ENCODE measurements at regions not wholly inside any gene's neighbourhood (a gene's known extent, or its start where the extent isn't known, plus 50 kb on each side); places are given as distances from the start of the nearest gene placed in this dataset.
"Not testable (repeated sequence)": the region's sequence is repeated elsewhere in the genome, so short reads cannot be mapped to it uniquely, and the experiment has no call there.

DNA sequence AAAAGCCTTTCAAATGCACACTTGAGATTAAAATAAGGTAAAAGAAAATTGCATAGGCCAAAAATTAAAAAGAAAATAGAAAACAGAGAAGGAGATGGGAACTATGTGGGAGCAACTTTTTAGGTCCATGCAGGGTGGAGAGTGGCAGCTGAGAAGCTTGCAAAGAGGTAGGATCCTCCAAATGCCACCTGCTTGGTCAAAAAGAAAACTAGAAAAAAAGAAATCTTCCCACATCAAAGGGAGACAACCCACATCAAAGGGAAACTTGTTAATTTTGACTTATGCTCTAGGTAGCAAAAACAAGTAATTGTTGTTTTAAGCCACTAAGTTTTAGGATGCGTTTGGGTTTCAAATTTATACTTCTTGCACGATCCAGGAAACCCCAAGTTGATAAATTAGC, 342.9 kb downstream of the IL20RB start:
- DNase-seq = no peak

DNA sequence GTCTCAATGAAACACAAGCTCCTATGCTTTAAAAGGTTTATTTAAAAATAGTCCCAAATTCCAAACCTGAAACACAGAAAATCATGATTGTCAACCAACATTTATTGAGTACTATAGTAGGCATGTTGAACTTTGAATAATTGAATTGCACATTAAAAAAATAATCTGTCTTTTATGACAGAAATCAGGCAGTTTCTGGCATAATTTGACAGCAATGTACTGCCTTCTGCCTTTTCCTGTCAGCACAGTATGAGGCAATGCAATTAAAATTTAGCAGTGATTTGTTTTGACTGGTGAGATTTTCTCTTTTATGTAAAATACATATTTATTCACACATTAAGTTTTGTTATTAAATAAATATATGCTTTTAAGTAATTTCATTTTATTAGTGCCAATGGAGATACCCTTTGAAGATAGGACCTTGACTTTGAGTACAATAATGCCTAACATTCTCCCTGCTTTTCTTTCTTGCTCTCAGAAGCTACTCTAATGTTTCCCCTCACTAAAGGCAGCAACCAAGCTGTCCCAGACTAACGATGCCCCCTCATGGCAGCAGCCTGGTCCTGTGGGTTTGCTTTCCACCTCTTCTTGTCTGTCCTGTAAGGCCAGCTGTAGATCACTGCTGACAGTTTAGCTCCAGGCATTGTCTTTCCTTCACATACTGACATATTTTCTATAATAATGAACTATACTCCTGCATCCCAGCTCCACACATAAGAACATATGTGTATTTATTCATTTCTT, 346.7 kb downstream of the IL20RB start:
- no peak for DNase-seq

DNA sequence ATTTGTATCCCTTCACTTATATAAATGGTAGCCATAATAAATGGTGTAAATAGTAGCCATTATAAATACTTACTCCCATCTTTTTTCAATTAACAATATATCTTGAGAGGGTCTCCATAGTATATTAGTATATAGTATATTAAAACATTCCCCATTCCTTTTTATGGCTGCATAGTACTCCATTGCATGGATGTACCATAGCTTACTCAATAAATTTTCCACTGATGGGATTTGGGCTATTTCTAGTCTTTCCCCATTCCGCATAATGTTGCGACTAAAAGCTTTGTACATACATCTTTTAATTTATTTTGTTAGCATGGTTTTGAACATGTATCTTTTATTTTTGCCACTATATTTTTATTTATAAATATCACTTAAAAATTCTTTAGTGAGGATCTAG, 366.3 kb downstream of the IL20RB start:
- DNase-seq = no peak

DNA sequence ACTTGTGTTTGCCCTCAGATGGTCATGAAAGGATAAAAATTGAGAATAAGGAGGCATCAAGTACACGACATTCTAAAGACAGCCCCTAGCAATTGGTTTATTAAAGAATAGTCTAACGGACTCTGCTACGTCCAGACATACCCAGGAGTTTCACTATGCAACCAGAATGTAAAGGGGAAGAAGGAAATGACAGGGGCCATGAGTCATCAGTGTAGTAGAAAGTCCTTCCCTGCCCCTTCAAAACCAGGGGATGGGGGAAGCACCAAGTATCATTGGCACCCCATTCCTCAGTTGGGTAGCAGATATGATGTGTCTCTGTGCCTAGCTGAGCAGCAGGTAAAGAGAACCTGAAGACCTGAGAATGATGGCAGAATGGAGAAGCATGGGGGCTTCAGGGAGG, 367.4 kb downstream of the IL20RB start:
- no peak for DNase-seq

DNA sequence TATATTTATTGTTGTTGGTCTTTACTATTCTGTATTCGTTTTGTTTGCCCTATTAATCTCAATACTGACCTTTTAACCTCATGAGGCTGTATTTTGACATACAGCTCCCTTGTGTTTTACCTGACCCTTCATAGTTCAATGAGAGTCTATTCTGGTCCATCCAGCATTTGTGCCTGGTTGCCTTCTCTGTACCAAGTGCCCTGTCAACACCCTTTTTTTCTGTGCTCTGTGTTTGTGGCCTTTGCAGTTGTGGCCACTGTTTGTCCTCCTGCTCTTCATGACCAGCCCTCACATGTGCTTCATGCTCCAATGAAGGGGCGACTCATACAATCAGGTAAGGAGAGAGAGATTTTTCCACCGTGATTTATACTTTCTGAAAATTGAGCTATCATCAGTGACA, 368.2 kb downstream of the IL20RB start:
- no peak for DNase-seq

DNA sequence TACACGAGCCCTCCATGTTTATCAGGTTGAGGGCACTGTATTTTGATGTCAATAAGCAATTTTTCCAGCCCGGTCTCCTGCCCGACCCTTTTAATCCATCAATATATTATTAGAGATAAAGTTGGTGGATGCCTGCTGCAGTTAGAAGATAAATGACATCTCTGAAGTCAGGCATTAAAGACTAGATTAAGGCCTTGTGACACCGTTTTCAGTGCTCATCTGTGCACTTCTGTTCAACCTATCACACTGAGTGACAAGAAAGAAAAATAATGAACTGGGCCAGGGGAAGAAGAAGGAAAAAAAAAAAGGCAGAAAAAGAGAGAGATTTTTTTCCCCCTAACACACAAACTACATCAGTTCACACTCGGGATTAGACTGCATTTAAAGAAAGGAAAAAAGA, 371.8 kb downstream of the IL20RB start:
- no peak for DNase-seq

DNA sequence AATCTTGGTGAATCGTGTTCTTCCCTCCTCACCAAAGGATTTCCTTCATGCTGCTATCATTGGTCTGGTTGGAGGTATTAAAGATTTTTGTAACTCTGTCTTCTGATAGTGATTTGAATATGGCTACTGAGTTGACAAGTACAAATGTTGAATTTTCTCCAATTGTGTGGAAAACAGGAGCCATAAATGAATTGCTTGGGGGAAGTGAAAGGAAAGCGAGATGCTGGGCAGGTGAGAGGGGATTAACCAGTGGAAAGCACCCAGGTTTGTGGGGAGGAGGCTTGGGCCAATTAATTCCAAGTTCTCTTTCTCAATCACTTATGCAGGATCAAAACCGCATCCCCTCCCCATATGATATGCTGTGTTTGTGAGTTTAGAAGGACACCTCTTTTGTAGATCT, 372.5 kb downstream of the IL20RB start:
- DNase-seq = no peak

DNA sequence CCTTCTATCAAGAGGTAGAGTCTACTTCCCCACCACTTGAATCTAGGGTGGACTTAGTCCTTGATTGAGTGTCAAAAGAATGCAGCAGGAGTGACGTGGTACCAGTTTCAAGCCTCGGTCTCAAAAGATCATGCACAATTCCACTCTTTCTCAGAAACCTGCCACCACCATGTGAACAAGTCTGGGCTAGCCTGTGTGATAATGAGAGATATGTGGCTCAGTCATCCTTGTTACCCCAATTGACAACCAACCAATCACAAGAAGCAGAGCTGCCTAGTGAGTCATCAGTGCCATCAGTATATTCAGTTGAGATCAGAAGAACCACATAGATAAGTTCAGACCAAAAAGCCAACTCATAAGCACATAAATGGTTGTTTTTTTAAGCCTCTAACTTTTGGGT, 374.5 kb downstream of the IL20RB start:
- no peak for DNase-seq

DNA sequence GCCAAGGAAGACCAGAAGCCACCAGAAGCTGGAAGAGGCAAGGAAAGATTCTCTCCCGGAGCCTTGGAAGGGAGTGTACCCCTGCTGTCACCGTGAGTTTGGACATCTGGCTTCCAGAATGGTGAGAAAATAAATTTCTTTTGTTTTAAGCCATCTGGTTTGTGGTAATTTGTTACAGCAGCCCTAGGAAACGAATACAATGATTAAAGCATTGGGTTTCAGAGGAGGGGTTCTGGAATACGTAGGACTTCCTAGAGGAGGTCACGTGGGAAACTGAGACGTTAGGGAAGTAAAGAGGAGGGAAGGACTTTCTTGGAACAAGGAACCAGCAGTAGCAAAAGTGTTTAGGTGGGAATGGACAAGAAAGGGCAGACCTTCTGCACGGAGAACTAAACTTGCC, 377.7 kb downstream of the IL20RB start:
- no peak for DNase-seq

DNA sequence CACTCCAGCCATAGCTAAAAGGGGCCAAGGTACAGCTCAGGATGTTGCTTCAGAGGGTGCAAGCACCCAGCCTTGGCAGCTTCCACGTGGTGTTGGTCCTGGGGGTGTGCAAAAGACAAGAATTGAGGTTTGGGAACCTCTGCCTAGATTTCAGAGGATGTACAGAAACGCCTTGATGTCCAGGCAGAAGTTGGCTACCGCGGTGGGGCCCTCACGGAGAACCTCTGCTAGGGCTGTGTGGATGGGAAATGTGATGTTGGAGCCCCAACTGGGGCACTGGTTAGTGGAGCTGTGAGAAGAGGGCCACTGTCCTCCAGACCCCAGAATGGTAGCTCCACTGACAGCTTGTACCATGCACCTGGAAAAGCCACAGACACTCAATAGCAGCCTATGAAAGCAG, 380.6 kb downstream of the IL20RB start:
- not testable (repeated sequence) for DNase-seq

DNA sequence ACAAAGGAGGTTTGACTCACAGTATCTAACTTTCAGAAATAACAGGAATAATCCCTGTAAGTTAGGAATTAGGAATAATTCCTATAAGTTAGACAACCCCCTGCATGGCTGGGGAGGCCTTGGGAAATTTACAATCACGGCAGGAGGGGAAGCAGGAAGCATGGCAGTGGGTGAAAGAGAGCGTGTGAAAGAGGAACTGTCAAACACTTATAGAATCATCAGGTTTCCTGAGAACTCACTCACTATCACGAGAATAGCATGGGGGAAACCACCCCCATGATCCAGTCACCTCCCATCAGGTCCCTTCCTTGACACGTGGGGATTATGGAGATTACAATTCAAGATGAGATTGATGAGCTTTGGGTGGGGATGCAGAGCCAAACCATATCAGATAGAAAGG, 385.5 kb downstream of the IL20RB start:
- no peak for DNase-seq

DNA sequence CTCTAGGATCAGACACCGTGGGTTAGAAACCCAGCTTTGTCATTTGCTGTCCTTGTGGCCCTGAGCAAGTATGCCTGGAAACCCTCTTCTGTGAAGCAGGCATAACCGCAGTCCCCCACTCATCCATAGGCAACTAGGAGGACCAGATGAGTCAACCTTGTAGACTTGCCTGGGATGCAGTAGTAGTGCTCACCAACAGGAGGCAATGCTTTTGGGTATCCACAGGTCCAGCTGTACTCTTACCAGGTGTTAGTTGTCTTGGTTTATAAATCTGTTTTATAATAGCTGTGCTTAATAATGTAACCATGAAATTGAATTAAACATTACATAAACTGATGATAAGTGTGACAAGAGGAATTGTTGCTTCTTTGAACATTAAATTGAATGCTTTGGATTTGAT, 389.3 kb downstream of the IL20RB start:
- DNase-seq = no peak

DNA sequence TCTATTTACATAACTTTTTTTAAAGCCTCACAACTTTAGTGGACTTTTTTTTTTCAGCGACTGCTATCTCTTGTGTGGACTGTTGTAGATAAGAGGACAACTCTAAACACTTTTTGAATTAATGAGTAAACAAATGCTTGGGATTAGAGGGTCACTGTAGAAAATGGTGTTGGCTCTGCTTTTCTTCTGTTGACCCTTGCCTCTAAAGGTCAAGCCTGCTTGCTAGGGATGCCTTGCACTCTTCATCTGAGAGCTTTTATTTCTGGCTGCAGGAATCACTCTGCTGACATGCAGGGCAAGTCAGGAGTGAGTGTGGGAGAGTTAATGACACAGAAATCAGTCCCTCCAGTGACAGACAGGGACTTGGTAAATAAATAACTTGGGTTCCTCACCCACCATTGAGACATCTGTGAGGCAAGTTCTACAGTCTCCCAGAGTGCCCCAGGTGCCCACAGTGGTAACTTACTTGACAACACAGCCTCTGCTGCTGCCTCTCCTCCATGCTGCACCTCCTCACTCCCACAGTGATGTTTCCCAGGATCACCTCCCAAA, 390.1 kb downstream of the IL20RB start:
- DNase-seq = no peak

DNA sequence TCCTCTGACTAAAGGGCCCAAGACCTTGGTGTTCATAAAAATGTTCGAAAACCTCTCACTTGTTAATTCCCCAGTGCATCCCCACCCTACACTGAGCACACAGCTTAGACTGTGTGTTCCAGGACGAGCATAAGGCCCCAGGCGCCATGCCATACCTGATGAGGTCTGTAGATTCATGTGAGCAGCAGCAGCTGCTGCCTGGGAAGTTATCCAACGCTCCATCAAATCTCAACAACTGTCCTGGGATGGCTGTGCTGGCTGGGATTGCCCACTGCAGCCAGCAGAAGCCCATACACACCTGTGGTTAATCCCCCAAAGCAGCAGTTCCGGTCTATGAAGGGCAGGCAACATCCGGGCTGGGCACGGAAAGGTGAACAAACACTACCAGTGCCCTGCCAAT, 391.2 kb downstream of the IL20RB start:
- DNase-seq = no peak

DNA sequence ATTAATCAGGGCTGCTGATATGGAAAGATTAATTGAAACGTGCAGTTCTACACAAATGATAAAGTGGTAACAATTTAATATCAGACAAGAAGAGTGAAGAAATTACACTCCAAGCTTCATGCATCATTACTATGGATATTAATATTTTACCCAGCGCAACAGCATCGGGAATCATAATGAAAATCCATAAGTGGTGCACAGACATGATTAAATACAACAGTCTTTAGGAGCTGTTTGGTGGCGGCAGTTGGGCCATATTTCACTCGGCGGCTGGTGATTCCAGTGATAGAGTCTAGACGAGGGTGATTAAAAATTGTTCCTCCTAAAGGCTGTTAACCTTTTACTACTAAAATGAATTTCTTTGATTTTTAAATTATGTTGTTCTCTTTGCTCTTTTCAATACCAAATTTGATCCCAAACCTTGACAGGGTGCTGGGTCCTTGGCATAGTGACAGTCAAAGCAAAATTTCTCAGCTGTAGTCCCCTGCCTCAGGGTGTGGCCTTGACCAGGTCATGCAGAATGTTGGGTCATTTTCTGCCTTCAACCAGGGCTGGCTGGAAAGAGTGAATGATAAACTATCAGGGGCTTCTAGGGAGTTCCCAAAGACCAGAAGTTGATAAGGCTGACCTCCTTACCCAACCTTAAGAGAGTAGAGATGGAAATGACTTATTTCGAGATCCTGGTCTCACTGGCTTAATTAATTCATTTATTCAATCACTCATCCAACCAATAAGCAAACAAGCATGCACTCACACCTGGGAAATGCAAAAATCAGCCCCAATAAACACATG, 392.0 kb downstream of the IL20RB start:
- DNase-seq = no peak

DNA sequence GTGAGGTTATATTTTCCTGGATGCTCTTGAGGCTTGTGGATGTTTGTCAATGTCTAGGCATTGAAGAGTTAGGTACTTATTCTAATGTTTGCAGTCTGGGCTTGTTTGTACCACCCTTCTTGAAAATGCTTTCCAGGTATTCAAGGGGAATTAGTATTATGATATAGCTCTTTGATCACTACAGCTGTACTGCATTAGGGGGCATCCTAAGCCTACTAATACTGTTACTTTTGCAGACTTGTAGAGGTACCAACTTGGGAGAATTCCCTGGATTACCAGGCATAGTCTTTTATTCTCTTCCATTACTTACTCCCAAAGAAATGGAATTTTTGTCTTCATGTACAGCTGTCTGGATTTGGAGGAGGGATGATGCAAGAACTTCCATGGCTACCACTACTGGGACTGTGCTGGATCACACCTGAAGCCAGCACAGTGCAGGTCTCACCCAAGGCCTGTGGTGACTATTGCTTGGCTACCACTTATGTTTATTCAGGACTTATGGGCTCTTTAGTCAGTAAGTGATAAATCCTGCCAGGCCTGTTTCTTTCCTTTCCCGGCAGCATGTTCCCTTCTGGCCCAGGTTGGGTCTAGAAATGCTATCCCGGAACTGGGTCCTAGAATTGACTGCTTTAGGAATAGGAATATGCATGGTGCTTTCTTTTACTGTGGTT, 402.9 kb downstream of the IL20RB start:
- no peak for DNase-seq

DNA sequence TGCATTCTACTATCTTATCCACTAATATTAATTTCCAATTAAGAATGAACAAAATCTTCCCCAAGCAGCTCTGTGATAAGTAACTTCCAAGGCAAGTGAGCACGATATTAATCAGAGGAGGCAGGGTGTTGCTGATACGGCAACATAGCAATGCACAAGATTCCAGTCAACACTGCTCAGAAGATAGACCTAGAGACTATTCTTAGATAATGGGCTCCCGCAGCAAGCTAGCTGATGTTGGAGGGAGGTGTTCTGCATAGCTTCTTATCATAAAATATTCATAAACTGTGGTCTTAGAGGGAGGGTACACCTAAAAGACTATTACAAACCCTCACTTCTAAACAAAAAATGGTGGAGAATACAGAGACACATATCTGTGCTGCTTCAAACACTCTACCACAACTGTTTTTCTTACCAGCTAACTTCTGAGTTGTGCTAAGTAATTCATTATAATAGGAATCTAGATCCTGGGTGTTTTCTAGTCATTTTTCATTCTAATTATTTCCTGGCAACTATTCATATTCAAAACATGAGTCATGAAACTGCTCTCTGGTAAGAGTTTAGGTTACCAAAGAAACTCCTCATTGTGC, 382.0 kb upstream of the SOX14 start:
- no peak for DNase-seq

DNA sequence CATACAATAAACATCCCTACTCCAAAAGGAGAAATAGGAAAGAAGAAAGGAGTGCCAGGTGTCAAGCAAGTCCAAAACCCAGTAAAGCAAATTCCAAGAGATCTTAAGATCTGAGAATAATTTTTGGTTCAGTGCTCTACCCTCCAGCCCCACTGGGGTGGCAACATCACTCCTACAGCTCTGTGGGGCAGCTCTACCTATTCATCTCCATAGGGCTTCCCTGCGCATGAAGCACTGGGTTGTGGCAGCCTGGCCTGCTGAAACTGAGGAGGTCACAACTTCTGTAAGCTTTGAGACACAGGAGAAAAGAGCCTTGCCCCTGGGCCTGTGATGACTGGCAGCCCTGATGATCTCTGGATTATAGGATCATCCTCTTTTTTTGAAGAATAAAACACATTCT, 378.2 kb upstream of the SOX14 start:
- DNase-seq = no peak

DNA sequence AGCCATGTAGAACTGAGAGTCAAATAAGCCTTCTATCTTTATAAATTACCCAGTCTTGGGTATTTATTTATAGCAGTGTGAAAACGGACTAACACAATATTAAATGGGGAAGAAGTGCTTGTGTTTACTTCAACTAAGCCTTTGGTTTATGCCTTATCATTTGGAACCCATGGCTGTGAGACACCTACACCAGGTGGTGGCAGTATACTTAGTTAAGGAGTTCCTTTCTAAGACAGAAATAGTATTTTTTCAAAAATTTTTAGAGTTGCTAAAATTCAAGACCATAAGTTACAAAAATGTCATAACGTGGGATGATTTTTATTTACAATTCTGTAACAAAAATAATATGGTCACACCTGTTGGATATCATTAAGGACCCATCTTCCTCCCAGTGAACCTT, 354.5 kb upstream of the SOX14 start:
- no peak for DNase-seq

DNA sequence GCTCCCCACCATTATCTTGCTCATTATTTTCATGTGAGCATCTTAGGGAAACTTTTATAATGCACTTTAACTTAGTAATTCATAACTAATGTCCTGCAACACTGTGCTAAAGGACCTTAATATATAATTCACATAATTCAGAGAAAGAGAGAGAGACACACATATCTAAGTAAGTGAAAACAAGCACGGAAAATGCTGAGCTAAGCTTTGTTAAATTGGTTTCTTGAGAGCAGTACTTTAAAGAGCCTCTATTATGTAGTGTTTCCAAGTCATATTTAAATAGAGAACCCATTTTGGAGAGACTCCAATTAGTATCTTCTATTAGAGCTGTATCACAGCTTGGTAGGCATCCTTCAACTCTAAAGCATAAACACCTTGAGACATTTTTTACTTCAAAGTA, 354.1 kb upstream of the SOX14 start:
- DNase-seq = no peak

DNA sequence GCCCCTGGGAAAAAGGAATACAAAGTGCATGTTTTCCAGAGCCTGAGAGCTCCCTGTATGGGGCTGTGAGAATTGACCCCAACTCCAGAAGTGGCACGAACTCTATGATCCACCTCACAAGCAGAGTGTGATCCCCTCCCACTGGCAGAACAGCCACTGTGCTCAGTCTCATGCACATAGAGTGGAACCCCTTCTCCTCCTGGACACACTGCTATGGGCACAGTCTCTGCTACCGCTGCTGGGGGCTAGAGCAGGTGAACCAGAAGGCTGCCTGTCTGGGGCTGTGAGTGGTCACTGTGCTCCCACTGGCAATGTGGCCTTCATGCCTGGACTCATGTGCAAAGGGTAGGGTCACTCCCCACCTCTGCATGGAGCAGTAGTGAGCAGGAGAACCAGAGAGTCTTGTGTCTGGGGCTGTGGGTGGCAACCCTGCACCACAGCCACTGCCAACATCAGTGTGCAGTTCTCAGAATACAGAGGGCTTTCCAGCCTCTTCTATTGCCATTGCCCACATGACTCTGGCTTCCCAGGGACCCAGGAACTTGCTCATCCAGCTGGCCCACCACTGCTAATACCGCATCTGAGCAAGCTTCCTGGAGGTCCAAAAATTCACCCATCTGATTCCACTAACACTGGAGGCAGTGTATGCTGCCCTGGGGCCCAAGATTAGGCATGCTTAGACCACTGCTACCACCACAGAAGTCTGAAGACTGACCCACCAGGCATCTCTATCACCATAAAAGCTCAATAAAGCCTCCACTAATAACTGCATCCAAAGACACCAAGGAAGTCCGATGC, 343.7 kb upstream of the SOX14 start:
- no peak for DNase-seq

DNA sequence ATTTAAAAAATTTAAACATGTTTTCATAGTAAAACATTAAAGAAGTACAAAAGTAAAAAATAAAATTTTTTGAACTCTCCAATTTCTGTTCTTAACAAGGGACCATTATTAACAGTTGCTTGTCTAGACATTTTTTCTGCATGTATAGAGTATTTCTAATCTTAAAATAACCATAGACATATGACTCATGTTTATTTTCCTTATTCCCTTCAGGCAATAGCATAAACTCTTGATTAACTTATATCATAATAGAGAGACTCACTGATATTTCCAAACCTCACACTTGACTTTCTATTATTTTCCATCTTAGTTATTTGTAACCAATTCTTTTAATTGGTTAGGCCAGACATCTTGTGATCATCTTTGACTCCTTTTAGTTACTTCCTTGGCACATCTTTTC, 325.6 kb upstream of the SOX14 start:
- DNase-seq = no peak

All from muscle of arm (tissue), 1 donor.